Neutrophil (primary cell): ENCODE measurements at regions not wholly inside any gene's neighbourhood (a gene's known extent, or its start where the extent isn't known, plus 50 kb on each side); places are given as distances from the start of the nearest gene placed in this dataset.

Source experiments
- H3K27ac ChIP-seq: fragments of 200-600 bp; sonication (generic); 2 replicates; pipeline ENCODE4 v1.5.1; 2016; ENCODE audit warnings: mild to moderate bottlenecking, moderate library complexity
- H3K27me3 ChIP-seq: fragments of 200-600 bp; sonication (generic); 2 replicates; pipeline ENCODE4 v1.6.0; 2016; ENCODE audit warnings: mild to moderate bottlenecking
- H3K36me3 ChIP-seq: fragments of 200-600 bp; sonication (generic); 2 replicates; pipeline ENCODE4 v1.5.1; 2017
- H3K4me1 ChIP-seq, 2 experiments: fragments of 200-600 bp in 1 of 2; sonication (generic) in 1 of 2; 1 replicate in 1 of 2; 2 replicates in 1 of 2; pipeline versions ENCODE4 v1.5.1 to v1.6.1; 2013 to 2016; ENCODE audit warnings: low read depth in 1 of 2, low read length in 1 of 2, mild to moderate bottlenecking in 1 of 2, moderate library complexity in 1 of 2; ENCODE audit not compliant: control insufficient read depth in 1 of 2, insufficient read depth in 1 of 2
- H3K4me3 ChIP-seq, 2 experiments: fragments of 200-600 bp in 1 of 2; sonication (generic) in 1 of 2; 1 replicate in 1 of 2; 2 replicates in 1 of 2; pipeline ENCODE4 v1.5.1; 2013 to 2016; ENCODE audit warnings: low read depth in 1 of 2, low read length in 1 of 2, mild to moderate bottlenecking in 1 of 2, moderate library complexity in 1 of 2
- H3K9me3 ChIP-seq: fragments of 200-600 bp; sonication (generic); 2 replicates; pipeline ENCODE4 v1.5.1; 2016
- TF ChIP-seq, protein P1 (sequence below): fragments of 200-600 bp; sonication (generic); IDR thresholded peaks from 2 replicates; pipeline ENCODE4 v1.5.1; 2016; ENCODE audit warnings: antibody characterized with exemption

DNA sequence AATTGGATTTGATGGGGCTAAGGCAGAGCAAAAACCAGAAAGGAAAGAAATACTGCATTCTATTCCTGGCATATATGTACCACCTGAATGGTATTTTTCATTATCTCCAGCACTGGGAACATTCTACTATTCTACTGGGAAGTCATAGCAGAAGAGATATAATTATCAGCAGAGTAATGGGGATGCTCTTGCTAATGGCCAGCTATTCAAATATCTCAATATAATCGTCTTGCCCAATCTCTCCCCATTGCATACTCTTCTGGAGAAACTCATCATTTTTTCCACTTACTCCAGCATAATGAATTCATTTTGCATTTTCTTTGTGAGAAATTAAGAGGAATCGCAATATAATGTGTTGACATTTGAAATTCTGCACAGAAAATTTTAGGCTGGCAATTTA is 1794.7 kb upstream of the PIK3C3 start:
- Histone ChIP-seq H3K27ac (no peak overlapping the region), H3K4me3 (no peak overlapping the region), H3K36me3 (no peaks in the 10 kb centered on the region), H3K4me1 (no peaks in the 10 kb centered on the region), H3K27me3 (no peaks in the 10 kb centered on the region), H3K9me3 (no peaks in the 10 kb centered on the region)
- TF ChIP-seq, protein P1, sequence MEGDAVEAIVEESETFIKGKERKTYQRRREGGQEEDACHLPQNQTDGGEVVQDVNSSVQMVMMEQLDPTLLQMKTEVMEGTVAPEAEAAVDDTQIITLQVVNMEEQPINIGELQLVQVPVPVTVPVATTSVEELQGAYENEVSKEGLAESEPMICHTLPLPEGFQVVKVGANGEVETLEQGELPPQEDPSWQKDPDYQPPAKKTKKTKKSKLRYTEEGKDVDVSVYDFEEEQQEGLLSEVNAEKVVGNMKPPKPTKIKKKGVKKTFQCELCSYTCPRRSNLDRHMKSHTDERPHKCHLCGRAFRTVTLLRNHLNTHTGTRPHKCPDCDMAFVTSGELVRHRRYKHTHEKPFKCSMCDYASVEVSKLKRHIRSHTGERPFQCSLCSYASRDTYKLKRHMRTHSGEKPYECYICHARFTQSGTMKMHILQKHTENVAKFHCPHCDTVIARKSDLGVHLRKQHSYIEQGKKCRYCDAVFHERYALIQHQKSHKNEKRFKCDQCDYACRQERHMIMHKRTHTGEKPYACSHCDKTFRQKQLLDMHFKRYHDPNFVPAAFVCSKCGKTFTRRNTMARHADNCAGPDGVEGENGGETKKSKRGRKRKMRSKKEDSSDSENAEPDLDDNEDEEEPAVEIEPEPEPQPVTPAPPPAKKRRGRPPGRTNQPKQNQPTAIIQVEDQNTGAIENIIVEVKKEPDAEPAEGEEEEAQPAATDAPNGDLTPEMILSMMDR, result no peak

DNA sequence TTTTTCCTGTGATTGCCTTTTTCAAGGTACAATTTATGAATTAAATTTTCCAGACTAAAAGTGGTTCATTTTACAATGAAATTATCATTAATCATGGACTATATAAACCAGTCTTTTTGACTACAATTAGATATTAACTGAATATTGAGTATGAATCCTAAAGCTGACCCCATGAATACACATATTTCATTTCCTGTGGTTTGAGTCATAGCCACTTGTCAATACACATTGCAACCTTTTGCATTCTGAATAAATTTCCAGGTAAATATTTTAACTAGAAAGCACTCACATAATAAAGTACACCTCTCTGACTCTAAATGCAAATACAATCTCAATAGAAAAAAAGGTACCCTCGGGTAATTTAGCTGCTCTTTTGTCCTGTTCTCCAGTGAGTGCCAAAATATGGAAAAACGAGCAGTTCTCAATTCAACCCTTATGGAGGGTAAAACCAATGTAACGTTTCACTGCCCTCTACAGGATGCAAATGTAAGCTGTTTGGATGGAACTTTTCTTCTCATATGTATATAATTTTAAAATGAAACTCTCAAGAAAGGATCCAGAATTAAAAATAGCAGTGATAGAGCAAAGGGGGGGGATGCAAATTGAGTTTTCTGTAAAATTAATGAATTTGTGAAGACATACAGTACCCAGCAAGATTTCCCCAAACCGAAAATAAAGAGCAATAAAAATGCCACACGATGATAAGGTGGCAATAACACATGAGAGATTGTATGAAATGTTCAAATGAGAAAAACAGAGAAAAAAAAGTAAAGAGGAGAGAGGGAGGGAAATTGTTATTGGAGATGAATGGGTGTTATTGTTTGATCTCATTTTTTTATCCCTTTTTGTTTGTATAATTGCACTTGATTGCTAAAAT is 1795.7 kb upstream of the PIK3C3 start:
- no peak overlapping the region for H3K27ac ChIP-seq
- H3K36me3 ChIP-seq, result no peaks in the 10 kb centered on the region
- H3K9me3 ChIP-seq, result no peaks in the 10 kb centered on the region
- no peak overlapping the region for H3K4me3 ChIP-seq
- TF ChIP-seq, protein P1, result no peak
- no peaks in the 10 kb centered on the region for H3K27me3 ChIP-seq
- H3K4me1 ChIP-seq, result no peaks in the 10 kb centered on the region

GRCh38 chr18:40157120-40157519 is 1797.9 kb upstream of the PIK3C3 start:
- Histone ChIP-seq H3K4me3 (no peak overlapping the region), H3K27me3 (no peaks in the 10 kb centered on the region), H3K36me3 (no peaks in the 10 kb centered on the region), H3K27ac (no peak overlapping the region), H3K9me3 (no peaks in the 10 kb centered on the region), H3K4me1 (no peaks in the 10 kb centered on the region)
- TF ChIP-seq, protein P1, result no peak

DNA sequence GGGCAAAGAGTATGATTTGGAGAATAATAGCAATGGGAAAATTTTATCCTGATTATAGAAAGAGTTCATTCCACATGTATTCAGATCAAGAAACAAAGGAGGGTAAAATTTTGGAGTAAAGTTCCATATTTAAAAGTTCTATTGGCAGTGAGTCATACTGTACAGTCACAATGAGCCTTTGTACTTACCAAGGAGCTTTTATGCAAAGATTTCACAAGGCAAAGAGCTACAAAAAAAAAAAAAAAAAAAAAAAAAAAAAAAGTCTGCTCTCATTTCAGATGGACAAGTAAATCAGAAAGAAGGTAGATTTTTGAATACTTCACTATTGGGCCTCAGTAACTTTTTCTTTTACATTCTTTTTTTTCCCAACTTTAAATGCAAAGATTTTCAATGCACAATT is 1802.2 kb upstream of the PIK3C3 start:
- TF ChIP-seq, protein P1, result no peak
- no peak overlapping the region for H3K27ac ChIP-seq
- no peaks in the 10 kb centered on the region for H3K4me1 ChIP-seq
- no peaks in the 10 kb centered on the region for H3K27me3 ChIP-seq
- no peak overlapping the region for H3K4me3 ChIP-seq
- H3K9me3 ChIP-seq, result no peaks in the 10 kb centered on the region
- no peaks in the 10 kb centered on the region for H3K36me3 ChIP-seq

- Histone ChIP-seq H3K27me3 (no peaks in the 10 kb centered on the region), H3K9me3 (no peaks in the 10 kb centered on the region), H3K27ac (no peak overlapping the region), H3K36me3 (no peaks in the 10 kb centered on the region), H3K4me3 (no peak overlapping the region), H3K4me1 (no peaks in the 10 kb centered on the region)
- TF ChIP-seq, protein P1, result no peak
These were observed 1806.1 kb upstream of the PIK3C3 start for GRCh38 chr18:40148960-40149359.
